ENCODE measurements at regions not wholly inside any gene's neighbourhood (a gene's known extent, or its start where the extent isn't known, plus 50 kb on each side); places are given as distances from the start of the nearest gene placed in this dataset.

DNA sequence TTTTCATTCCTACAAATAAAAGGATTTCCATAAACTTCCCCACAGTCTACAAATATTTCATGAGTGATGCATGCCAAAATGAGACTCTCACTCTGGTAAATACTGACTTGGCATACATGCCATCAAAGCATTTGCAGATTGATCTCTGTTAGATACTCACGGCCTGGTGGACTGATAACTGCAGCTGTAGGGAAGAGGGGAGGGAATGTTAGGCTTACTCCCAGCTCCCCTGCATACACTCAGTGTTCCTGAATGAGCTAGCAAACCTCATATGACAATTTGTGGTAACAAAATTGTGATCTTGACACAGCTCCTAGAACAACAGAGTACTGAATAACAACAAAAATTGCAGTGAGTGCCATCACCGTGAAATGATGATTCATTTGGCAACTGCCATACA, 435.3 kb downstream of the NR2F1-AS1 start:
- CTCF ChIA-PET: no interaction called here
- intact Hi-C loops (cut with DNase I, micrococcal nuclease): no loop called here
- Mint-ChIP-seq H3K27ac (no peak overlapping the region), H3K4me3 (no peak overlapping the region), H3K9me3 (ENCODE audit: low read depth) (no peaks in the 10 kb centered on the region), H3K4me1 (no peaks in the 10 kb centered on the region), H3K27me3 (no peaks in the 10 kb centered on the region), H3K36me3 (ENCODE audit: low read depth) (no peaks in the 10 kb centered on the region)
- ATAC-seq: no peak
- DNase-seq: no peak
- POLR2A ChIA-PET: no interaction called here

DNA sequence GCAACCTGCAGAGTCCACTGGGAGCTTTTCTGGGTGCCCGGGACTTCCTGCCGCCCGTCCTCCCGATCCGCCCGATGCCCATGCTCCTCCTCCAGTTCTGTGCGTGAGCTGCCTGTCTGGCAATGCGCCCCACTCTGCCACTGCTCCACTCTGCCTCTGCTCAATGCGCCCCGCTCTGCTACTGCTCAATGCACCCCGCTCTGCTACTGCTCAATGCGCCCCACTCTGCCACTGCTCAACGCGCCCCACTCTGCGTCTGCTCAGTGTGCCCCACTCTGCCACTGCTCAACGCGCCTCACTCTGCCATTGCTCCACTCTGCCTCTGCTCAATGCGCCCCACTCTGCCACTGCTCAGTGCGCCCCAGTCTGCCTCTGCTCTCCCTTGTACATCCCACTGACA, 436.0 kb downstream of the NR2F1-AS1 start:
- Mint-ChIP-seq H3K9me3 (ENCODE audit: low read depth) (no peaks in the 10 kb centered on the region), H3K4me3 (no peak overlapping the region), H3K27me3 (no peaks in the 10 kb centered on the region), H3K4me1 (no peaks in the 10 kb centered on the region), H3K36me3 (ENCODE audit: low read depth) (no peaks in the 10 kb centered on the region), H3K27ac (no peak overlapping the region)
- intact Hi-C loops (cut with DNase I, micrococcal nuclease): no loop called here
- ChIA-PET POLR2A (no interaction called here), CTCF (no interaction called here)
- DNase-seq (no peak), ATAC-seq (no peak)

DNA sequence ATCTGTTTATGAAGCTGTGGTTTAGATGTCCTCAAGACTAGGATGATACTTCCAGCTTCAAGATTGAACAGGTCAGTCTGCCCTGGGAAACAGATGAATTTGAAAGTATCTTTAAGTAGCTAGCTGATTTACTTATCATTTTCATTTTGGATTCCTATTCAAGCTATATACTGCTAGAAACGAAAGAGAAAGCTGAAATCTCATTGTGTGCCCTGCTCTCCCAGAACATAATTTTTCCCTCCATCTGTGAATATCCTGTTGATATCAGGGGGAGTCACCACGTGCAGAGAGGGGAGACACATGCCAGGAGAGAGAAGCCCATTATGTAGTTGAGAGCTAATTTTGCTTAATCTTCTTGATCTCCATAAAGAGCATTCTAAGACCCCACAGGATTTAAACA, 439.1 kb downstream of the NR2F1-AS1 start:
- ChIA-PET POLR2A (no interaction called here), CTCF (interaction anchor here (1.8 kb wide), 1 partner anchor 10 kb away, joined by 5 read pairs; no protein-coding TSS in a partner anchor)
- H3K4me1 Mint-ChIP-seq: no peaks in the 10 kb centered on the region
- peaks cover 2% of the 10 kb centered on the region for H3K9me3 Mint-ChIP-seq (ENCODE audit: low read depth)
- ATAC-seq: no peak
- no peak overlapping the region for H3K27ac Mint-ChIP-seq
- H3K27me3 Mint-ChIP-seq: no peaks in the 10 kb centered on the region
- intact Hi-C loops (cut with DNase I, micrococcal nuclease): no loop called here
- DNase-seq: no peak
- no peak overlapping the region for H3K4me3 Mint-ChIP-seq
- no peaks in the 10 kb centered on the region for H3K36me3 Mint-ChIP-seq (ENCODE audit: low read depth)

DNA sequence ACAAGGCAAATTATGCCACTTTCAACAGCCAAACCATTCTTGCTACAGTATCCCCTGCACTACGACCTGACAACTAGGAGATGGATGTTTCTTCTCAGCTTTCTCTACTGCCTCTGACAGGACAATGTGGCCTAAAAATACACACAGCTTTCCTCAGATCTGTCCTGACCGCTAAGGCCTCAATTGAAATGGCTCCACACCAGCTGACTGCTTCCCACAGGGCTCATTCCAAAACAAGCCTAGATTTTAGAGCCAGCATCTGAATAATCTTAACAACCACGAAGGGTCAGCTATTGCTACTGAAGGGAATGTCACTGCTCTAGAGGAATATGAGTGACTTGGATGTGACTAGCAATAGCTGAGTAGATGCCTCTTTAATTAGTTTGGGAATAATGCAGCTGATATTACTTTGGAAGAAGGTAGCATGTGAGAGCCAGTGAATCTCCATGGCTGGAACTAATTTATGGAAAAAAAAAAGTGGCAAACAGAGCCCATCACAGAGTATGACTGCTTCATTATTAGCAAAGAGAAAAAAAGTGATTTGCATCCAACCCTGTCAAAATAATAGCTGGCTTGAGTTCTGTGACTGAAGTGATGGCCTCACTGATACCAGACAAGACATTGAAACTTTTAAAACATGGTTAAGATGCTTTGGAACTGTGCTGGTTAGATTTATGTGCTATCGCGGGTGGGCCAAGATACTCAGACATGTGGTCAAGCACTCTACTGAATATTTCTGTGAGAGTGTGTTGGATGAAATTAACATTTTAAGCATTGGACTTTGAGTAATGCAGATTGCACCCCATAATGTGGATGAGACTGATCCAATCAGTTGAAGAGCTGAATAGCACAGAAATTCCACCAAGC, 450.2 kb downstream of the NR2F1-AS1 start:
- intact Hi-C loops (cut with DNase I, micrococcal nuclease): no loop called here
- CTCF ChIA-PET: interaction anchor here (0.5 to 0.7 kb wide), 3 partner anchors 38 to 235 kb away, joined by 3 read pairs; no protein-coding TSS in a partner anchor
- DNase-seq: no peak

DNA sequence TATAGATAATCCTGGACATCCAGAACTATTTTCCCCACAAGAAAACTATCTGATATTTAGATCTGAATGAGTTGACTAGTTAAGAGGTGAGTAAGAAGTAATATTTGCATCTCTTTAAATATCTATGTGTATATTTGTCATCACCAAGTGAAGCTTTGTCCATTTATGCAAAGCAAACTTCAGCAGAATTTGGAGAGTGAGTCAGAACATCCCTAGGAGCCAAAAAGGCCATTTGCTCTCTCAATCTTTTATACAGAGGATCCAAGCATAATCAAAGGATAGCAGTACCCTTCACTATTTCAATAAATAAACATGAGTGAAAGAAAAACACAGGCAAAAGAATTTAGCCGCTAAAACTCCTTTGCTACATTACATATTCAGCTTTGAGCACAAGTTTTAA, 454.4 kb downstream of the NR2F1-AS1 start:
- ChIA-PET CTCF (no interaction called here), POLR2A (no interaction called here)
- H3K4me3 Mint-ChIP-seq: no peak overlapping the region
- intact Hi-C loops (cut with DNase I, micrococcal nuclease): no loop called here
- no peak for DNase-seq
- H3K9me3 Mint-ChIP-seq (ENCODE audit: low read depth): no peaks in the 10 kb centered on the region
- H3K4me1 Mint-ChIP-seq: no peaks in the 10 kb centered on the region
- no peak for ATAC-seq
- no peaks in the 10 kb centered on the region for H3K27me3 Mint-ChIP-seq
- H3K27ac Mint-ChIP-seq: no peak overlapping the region
- H3K36me3 Mint-ChIP-seq (ENCODE audit: low read depth): no peaks in the 10 kb centered on the region

More for the DNA sequence above, 450.2 kb downstream of the NR2F1-AS1 start:
- Mint-ChIP-seq H3K4me1 (no peaks in the 10 kb centered on the region), H3K9me3 (ENCODE audit: low read depth) (no peaks in the 10 kb centered on the region), H3K27me3 (no peaks in the 10 kb centered on the region), H3K27ac (no peak overlapping the region), H3K4me3 (no peak overlapping the region), H3K36me3 (ENCODE audit: low read depth) (no peaks in the 10 kb centered on the region)
- no peak for ATAC-seq
- POLR2A ChIA-PET: interaction anchor here (0.9 kb wide), 1 partner anchor 10 kb away, joined by 5 read pairs; no protein-coding TSS in a partner anchor

DNA sequence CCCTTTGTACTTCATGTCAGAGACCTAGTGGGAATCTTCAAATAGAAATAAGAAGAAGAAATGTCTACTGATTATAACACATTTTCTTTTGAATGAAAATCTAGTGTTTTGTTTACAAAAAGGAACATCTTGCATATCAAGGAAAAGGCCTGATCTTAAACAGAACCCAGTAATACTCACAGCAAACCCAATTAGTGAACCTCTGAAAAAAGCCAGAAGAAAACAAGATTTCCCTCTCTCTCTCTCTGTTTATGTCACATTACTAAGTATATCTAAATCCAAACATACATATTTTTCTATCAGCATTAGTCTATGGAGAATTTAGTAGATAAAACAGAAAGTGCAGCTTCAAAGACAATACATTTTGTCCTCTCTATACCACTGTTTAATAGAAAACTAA, 457.9 kb downstream of the NR2F1-AS1 start:
- ATAC-seq (no peak), DNase-seq (no peak)
- ChIA-PET POLR2A (no interaction called here), CTCF (interaction anchor here (1.0 kb wide), 1 partner anchor 17 kb away, joined by 3 read pairs; no protein-coding TSS in a partner anchor)
- no peak overlapping the region for H3K27ac Mint-ChIP-seq
- H3K36me3 Mint-ChIP-seq (ENCODE audit: low read depth): no peaks in the 10 kb centered on the region
- no peaks in the 10 kb centered on the region for H3K9me3 Mint-ChIP-seq (ENCODE audit: low read depth)
- no peaks in the 10 kb centered on the region for H3K4me1 Mint-ChIP-seq
- intact Hi-C loops (cut with DNase I, micrococcal nuclease): no loop called here
- no peak overlapping the region for H3K4me3 Mint-ChIP-seq
- no peaks in the 10 kb centered on the region for H3K27me3 Mint-ChIP-seq

DNA sequence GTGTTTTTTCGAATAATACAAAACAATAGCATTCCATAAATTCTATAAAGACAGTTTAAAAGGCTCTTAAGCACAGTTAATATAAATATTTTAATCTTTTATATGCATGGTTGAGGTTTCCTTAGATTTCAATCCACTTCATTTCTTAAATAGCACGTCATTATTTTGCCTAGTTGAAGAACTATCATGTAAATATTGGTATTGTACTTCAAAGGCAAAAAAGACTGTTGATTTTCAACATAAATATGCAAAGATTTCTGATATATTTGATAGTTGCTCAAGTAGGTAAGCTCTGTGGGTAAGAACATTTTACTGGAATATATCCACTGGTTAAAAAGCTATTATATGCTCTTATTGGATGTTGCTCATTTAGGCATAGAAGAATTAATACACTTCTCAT, 458.6 kb downstream of the NR2F1-AS1 start:
- Mint-ChIP-seq H3K4me1 (no peaks in the 10 kb centered on the region), H3K27ac (no peak overlapping the region), H3K9me3 (ENCODE audit: low read depth) (no peaks in the 10 kb centered on the region), H3K36me3 (ENCODE audit: low read depth) (no peaks in the 10 kb centered on the region), H3K27me3 (no peaks in the 10 kb centered on the region), H3K4me3 (no peak overlapping the region)
- ChIA-PET CTCF (interaction anchor here (1.0 kb wide), 1 partner anchor 18 kb away, joined by 3 read pairs; no protein-coding TSS in a partner anchor), POLR2A (no interaction called here)
- no peak for ATAC-seq
- DNase-seq: no peak
- intact Hi-C loops (cut with DNase I, micrococcal nuclease): no loop called here

DNA sequence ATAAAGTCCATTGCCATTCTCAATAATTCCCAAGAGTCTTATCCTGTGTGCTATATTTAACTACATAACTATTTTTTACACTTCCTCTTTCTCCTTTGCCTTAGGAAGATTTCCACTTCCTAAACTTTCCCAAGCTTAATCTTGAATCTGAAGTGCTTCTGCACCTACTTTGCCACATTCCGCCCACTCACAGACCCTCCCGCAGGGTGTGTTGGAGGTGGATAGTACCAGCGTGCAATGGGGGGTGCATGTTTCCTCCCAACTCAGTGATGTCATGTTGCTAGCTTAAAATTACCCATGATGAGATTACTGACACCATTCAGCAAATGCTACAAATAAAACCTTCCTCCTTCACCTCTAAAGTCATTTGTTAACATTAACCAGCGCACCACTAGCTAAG, 460.2 kb downstream of the NR2F1-AS1 start:
- no peak overlapping the region for H3K4me3 Mint-ChIP-seq

DNA sequence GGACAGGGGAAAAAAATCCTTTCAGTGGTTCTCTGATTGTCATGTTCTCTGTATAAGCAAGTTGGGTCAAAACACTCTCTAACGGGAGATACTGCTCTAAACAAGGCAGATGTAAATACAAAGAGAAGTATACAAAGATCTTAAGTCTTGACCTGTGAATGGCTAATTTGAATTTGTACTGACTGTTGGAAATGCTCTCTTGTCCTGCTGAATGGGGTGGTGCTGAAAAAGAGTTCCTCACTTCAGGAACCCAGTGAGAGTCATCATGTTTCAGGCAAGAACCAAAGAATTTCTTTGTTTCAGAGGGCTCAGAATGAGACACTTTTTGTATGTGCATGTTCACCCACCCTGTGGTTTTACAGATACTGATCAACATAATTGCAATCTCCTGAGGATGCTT, 461.0 kb downstream of the NR2F1-AS1 start:
- Mint-ChIP-seq H3K27me3 (no peaks in the 10 kb centered on the region), H3K36me3 (ENCODE audit: low read depth) (no peaks in the 10 kb centered on the region), H3K27ac (no peak overlapping the region), H3K9me3 (ENCODE audit: low read depth) (no peaks in the 10 kb centered on the region), H3K4me1 (no peaks in the 10 kb centered on the region), H3K4me3 (no peak overlapping the region)
- ATAC-seq: no peak
- intact Hi-C loops (cut with DNase I, micrococcal nuclease): no loop called here
- ChIA-PET POLR2A (interaction anchor here (1.1 kb wide), 1 partner anchor 10 kb away, joined by 5 read pairs; no protein-coding TSS in a partner anchor), CTCF (no interaction called here)
- DNase-seq: no peak

More for the DNA sequence above, 460.2 kb downstream of the NR2F1-AS1 start:
- DNase-seq (no peak), ATAC-seq (no peak)
- H3K27me3 Mint-ChIP-seq: no peaks in the 10 kb centered on the region
- H3K36me3 Mint-ChIP-seq (ENCODE audit: low read depth): no peaks in the 10 kb centered on the region
- intact Hi-C loops (cut with DNase I, micrococcal nuclease): no loop called here
- ChIA-PET CTCF (interaction anchor here (0.6 kb wide), 1 partner anchor 23 kb away, joined by 3 read pairs; no protein-coding TSS in a partner anchor), POLR2A (interaction anchor here (1.1 kb wide), 1 partner anchor 10 kb away, joined by 5 read pairs; no protein-coding TSS in a partner anchor)
- H3K27ac Mint-ChIP-seq: no peak overlapping the region
- H3K9me3 Mint-ChIP-seq (ENCODE audit: low read depth): no peaks in the 10 kb centered on the region
- no peaks in the 10 kb centered on the region for H3K4me1 Mint-ChIP-seq

DNA sequence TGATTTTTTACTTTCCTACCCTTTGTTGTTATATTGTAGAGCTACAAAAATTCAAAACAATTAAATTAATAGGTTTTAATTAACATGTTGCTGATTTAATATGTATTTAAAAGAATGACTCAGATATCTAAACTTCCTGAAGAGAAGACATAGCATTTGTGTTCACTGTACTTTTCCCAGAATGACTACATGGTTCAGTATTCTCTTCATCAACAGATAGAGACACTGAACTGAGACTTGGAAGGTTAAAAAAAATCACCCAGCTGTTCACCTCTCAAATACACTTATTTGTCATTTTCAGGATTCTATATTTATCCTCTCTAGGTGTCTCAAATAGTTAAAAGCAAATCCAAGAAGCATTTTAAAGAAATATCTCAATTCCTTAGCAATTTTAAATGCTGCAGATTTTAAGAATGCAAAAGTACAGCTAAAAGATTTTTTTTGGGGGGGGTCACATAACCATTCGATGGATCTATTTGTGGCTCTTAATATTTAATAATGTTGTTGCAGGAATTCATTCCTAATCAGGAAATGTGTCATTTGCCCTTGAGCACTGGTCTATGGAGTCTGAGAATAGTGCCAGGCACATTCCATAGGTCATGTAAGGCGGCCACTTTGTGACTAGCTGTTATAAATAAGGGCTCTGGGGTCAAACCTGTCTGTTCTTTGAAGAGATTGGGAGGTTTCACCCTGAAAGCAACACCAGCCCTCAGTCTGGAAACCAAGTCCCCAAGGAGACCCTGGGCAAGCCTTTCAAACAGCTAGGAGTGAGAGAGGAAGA, 463.1 kb downstream of the NR2F1-AS1 start:
- POLR2A ChIA-PET: no interaction called here
- no peaks in the 10 kb centered on the region for H3K27me3 Mint-ChIP-seq
- H3K4me1 Mint-ChIP-seq: no peaks in the 10 kb centered on the region
- DNase-seq (no peak), ATAC-seq (no peak)
- no peak overlapping the region for H3K4me3 Mint-ChIP-seq
- H3K9me3 Mint-ChIP-seq (ENCODE audit: low read depth): no peaks in the 10 kb centered on the region
- no peaks in the 10 kb centered on the region for H3K36me3 Mint-ChIP-seq (ENCODE audit: low read depth)
- no peak overlapping the region for H3K27ac Mint-ChIP-seq
- CTCF ChIA-PET: no interaction called here
- intact Hi-C loops (cut with DNase I, micrococcal nuclease): no loop called here

DNA sequence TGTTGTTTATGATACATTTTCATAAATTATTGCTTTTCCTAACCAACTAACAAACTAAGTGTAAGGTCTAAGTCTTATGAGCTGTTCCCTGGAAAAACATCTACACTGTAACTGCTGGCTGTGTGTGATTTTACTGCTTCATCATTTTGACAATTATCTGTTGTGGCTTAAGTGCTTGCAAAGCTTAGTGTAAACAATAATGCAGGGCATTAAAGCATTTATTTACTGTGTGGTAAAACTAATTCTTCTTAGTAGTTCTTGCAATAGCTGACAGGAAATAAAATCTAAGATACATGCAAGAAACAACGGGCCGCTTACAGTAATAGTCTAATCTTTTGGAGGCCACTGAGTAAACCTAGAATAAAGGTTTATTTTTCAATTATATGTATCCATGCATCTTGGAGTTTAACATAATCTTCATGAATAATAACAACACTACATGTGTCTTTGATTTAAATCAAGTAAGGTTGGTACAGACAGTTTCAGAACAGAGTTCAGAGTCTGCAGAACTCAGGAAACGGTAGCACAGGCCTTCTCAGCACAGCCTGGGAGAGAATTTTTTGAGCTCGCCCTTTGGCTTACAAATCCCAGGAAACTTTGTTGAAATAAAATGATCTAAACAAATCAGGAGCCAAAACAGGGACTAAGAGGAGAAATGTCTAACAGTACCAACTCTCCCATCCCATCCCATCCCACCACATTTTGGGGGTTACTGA, 473.1 kb downstream of the NR2F1-AS1 start:
- Mint-ChIP-seq H3K4me1 (no peaks in the 10 kb centered on the region), H3K36me3 (ENCODE audit: low read depth) (no peaks in the 10 kb centered on the region), H3K27me3 (no peaks in the 10 kb centered on the region), H3K4me3 (no peak overlapping the region), H3K9me3 (ENCODE audit: low read depth) (no peaks in the 10 kb centered on the region), H3K27ac (no peak overlapping the region)
- ChIA-PET POLR2A (no interaction called here), CTCF (interaction anchor here (0.7 kb wide), 1 partner anchor 1466 kb away, joined by 3 read pairs; no protein-coding TSS in a partner anchor)
- intact Hi-C loops (cut with DNase I, micrococcal nuclease): no loop called here
- DNase-seq (no peak), ATAC-seq (no peak)

Measured in activated CD4-positive, alpha-beta T cell treated with anti-CD3 and anti-CD28 coated beads for 36 hours (primary cell).